ENCODE measurements at regions not wholly inside any gene's neighbourhood (a gene's known extent, or its start where the extent isn't known, plus 50 kb on each side); places are given as distances from the start of the nearest gene placed in this dataset.

- H3K4me3 Mint-ChIP-seq (ENCODE audit: low read depth, unreplicated experiment): no peak overlapping the region
- intact Hi-C loops (cut with micrococcal nuclease; ENCODE audit: unreplicated experiment): no loop called here
- H3K36me3 Mint-ChIP-seq (ENCODE audit: insufficient read depth, unreplicated experiment): no peaks in the 10 kb centered on the region
- no peak for TF ChIP-seq CTCF (IDR thresholded peaks at IDR 0.05; ENCODE audit: unreplicated experiment)
- BruUV-seq (replicated peaks): no TSS peak
- no peak for DNase-seq
- H3K9me3 Mint-ChIP-seq (ENCODE audit: low read depth, unreplicated experiment): peaks cover 8% of the 10 kb centered on the region
- CTCF ChIA-PET: no interaction called here
- no peaks in the 10 kb centered on the region for H3K4me1 Mint-ChIP-seq (ENCODE audit: low read depth, unreplicated experiment)
- no peaks in the 10 kb centered on the region for H3K27me3 Mint-ChIP-seq (ENCODE audit: unreplicated experiment)
- H3K27ac Mint-ChIP-seq (ENCODE audit: unreplicated experiment): no peak overlapping the region
These were observed 274.6 kb upstream of the CYRIA start for GRCh38 chr2:16940214-16940613.

- H3K27me3 Mint-ChIP-seq (ENCODE audit: unreplicated experiment): no peaks in the 10 kb centered on the region
- no TSS peak for BruUV-seq (replicated peaks)
- H3K4me1 Mint-ChIP-seq (ENCODE audit: low read depth, unreplicated experiment): no peaks in the 10 kb centered on the region
- H3K4me3 Mint-ChIP-seq (ENCODE audit: low read depth, unreplicated experiment): no peak overlapping the region
- no peak for DNase-seq
- intact Hi-C loops (cut with micrococcal nuclease; ENCODE audit: unreplicated experiment): no loop called here
- no peaks in the 10 kb centered on the region for H3K36me3 Mint-ChIP-seq (ENCODE audit: insufficient read depth, unreplicated experiment)
- CTCF ChIA-PET: no interaction called here
- H3K9me3 Mint-ChIP-seq (ENCODE audit: low read depth, unreplicated experiment): peaks cover 8% of the 10 kb centered on the region
- TF ChIP-seq CTCF (IDR thresholded peaks at IDR 0.05; ENCODE audit: unreplicated experiment): no peak
- H3K27ac Mint-ChIP-seq (ENCODE audit: unreplicated experiment): no peak overlapping the region
These were observed 274.1 kb upstream of the CYRIA start for GRCh38 chr2:16939771-16940170.

GRCh38 chr2:16933355-16933754, 267.7 kb upstream of the CYRIA start:
- Mint-ChIP-seq H3K4me3 (ENCODE audit: low read depth, unreplicated experiment) (no peak overlapping the region), H3K36me3 (ENCODE audit: insufficient read depth, unreplicated experiment) (no peaks in the 10 kb centered on the region), H3K4me1 (ENCODE audit: low read depth, unreplicated experiment) (no peaks in the 10 kb centered on the region), H3K27ac (ENCODE audit: unreplicated experiment) (no peak overlapping the region), H3K9me3 (ENCODE audit: low read depth, unreplicated experiment) (peaks cover 8% of the 10 kb centered on the region), H3K27me3 (ENCODE audit: unreplicated experiment) (no peaks in the 10 kb centered on the region)
- TF ChIP-seq CTCF (IDR thresholded peaks at IDR 0.05; ENCODE audit: unreplicated experiment): no peak
- BruUV-seq (replicated peaks): no TSS peak
- CTCF ChIA-PET: no interaction called here
- no peak for DNase-seq
- intact Hi-C loops (cut with micrococcal nuclease; ENCODE audit: unreplicated experiment): no loop called here

DNA sequence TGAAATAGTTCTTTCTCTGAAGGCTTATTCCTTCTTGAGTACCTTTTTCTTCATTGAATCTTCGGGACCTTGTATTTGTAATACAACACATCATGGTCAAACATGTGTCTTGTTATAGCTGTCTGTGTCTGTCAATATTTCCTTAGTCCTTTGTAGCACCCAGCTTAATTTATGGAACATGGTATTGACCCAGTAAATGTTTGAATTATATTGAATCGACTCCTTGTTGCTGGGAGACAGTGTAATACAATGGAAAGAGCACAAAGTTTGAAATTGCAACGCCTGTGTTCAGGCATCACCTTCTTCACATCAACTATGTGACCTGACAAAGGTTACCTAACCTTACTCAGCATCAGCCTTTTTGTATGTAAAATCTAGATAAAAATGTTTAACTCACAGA, 267.2 kb upstream of the CYRIA start:
- TF ChIP-seq CTCF (IDR thresholded peaks at IDR 0.05; ENCODE audit: unreplicated experiment): no peak
- Mint-ChIP-seq H3K4me3 (ENCODE audit: low read depth, unreplicated experiment) (no peak overlapping the region), H3K27me3 (ENCODE audit: unreplicated experiment) (no peaks in the 10 kb centered on the region), H3K9me3 (ENCODE audit: low read depth, unreplicated experiment) (peaks cover 8% of the 10 kb centered on the region), H3K27ac (ENCODE audit: unreplicated experiment) (no peak overlapping the region), H3K36me3 (ENCODE audit: insufficient read depth, unreplicated experiment) (no peaks in the 10 kb centered on the region), H3K4me1 (ENCODE audit: low read depth, unreplicated experiment) (no peaks in the 10 kb centered on the region)
- BruUV-seq (replicated peaks): no TSS peak
- DNase-seq: no peak
- CTCF ChIA-PET: no interaction called here
- intact Hi-C loops (cut with micrococcal nuclease; ENCODE audit: unreplicated experiment): no loop called here

- Mint-ChIP-seq H3K36me3 (ENCODE audit: insufficient read depth, unreplicated experiment) (no peaks in the 10 kb centered on the region), H3K9me3 (ENCODE audit: low read depth, unreplicated experiment) (peaks cover 11% of the 10 kb centered on the region), H3K4me3 (ENCODE audit: low read depth, unreplicated experiment) (no peak overlapping the region), H3K4me1 (ENCODE audit: low read depth, unreplicated experiment) (no peaks in the 10 kb centered on the region), H3K27me3 (ENCODE audit: unreplicated experiment) (no peaks in the 10 kb centered on the region), H3K27ac (ENCODE audit: unreplicated experiment) (no peak overlapping the region)
- no TSS peak for BruUV-seq (replicated peaks)
- DNase-seq: no peak
- TF ChIP-seq CTCF (IDR thresholded peaks at IDR 0.05; ENCODE audit: unreplicated experiment): no peak
- CTCF ChIA-PET: no interaction called here
- intact Hi-C loops (cut with micrococcal nuclease; ENCODE audit: unreplicated experiment): no loop called here
These were observed 265.8 kb upstream of the CYRIA start for GRCh38 chr2:16931441-16931840.
